Nephron progenitor cell (in vitro differentiated cells): ENCODE measurements at regions not wholly inside any gene's neighbourhood (a gene's known extent, or its start where the extent isn't known, plus 50 kb on each side); places are given as distances from the start of the nearest gene placed in this dataset.
"Not testable (repeated sequence)": the region's sequence is repeated elsewhere in the genome, so short reads cannot be mapped to it uniquely, and the experiment has no call there.

Source experiments
- DNase-seq: peaks from one replicate; pipeline ENCODE4 v3.0.0; 2021
- H3K27ac Mint-ChIP-seq: 2 replicates; pipeline ENCODE4 v1.8.0; 2021; ENCODE audit warnings: mild to moderate bottlenecking, moderate library complexity, mixed read lengths
- H3K27me3 Mint-ChIP-seq: 2 replicates; pipeline ENCODE4 v1.8.0; 2021; ENCODE audit warnings: mild to moderate bottlenecking, low read depth, mixed read lengths; ENCODE audit not compliant: poor library complexity
- H3K36me3 Mint-ChIP-seq: 2 replicates; pipeline ENCODE4 v1.8.0; 2021; ENCODE audit warnings: low read depth, mixed read lengths
- H3K4me1 Mint-ChIP-seq: 2 replicates; pipeline ENCODE4 v1.8.0; 2021; ENCODE audit warnings: mixed read lengths
- H3K4me3 Mint-ChIP-seq: 2 replicates; pipeline ENCODE4 v1.8.0; 2021; ENCODE audit warnings: mild to moderate bottlenecking, moderate library complexity, mixed read lengths
- H3K9me3 Mint-ChIP-seq: 2 replicates; pipeline ENCODE4 v1.8.0; 2021; ENCODE audit warnings: mild to moderate bottlenecking, moderate library complexity, mixed read lengths
- TF ChIP-seq, protein P1 (sequence below): fragments of 200-600 bp; sonication (generic); IDR thresholded peaks from 2 replicates; pipeline ENCODE4 v1.5.0; 2021; ENCODE audit warnings: antibody characterized with exemption

DNA sequence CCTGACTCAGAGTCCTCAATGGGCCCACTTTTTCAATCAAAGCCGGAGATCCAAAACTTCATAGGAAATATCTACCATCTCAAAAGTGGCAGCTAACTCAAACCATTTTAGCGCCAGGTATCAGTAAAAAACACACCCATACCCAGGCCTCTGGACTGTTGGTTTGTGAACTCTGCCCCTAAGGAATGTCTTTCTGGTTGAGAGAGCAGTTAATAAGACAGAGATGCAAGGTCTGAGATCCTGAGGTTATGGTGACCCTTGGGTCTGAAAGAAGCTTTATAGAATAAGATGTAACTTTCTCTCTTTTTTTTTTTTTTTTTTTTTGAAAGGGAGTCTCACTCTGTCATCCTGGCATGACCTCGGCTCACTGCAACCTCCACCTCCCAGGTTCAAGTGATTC, 350.5 kb downstream of the SOX9 start:
- no peak overlapping the region for H3K4me3 Mint-ChIP-seq
- H3K9me3 Mint-ChIP-seq = peaks cover 6% of the 10 kb centered on the region
- H3K27ac Mint-ChIP-seq = peak overlapping the region; percentile 84
- peaks cover 45% of the 10 kb centered on the region for H3K4me1 Mint-ChIP-seq
- TF ChIP-seq, protein P1, sequence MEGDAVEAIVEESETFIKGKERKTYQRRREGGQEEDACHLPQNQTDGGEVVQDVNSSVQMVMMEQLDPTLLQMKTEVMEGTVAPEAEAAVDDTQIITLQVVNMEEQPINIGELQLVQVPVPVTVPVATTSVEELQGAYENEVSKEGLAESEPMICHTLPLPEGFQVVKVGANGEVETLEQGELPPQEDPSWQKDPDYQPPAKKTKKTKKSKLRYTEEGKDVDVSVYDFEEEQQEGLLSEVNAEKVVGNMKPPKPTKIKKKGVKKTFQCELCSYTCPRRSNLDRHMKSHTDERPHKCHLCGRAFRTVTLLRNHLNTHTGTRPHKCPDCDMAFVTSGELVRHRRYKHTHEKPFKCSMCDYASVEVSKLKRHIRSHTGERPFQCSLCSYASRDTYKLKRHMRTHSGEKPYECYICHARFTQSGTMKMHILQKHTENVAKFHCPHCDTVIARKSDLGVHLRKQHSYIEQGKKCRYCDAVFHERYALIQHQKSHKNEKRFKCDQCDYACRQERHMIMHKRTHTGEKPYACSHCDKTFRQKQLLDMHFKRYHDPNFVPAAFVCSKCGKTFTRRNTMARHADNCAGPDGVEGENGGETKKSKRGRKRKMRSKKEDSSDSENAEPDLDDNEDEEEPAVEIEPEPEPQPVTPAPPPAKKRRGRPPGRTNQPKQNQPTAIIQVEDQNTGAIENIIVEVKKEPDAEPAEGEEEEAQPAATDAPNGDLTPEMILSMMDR = no peak
- DNase-seq = no peak
- H3K36me3 Mint-ChIP-seq = no peaks in the 10 kb centered on the region
- peaks cover 29% of the 10 kb centered on the region for H3K27me3 Mint-ChIP-seq

DNA sequence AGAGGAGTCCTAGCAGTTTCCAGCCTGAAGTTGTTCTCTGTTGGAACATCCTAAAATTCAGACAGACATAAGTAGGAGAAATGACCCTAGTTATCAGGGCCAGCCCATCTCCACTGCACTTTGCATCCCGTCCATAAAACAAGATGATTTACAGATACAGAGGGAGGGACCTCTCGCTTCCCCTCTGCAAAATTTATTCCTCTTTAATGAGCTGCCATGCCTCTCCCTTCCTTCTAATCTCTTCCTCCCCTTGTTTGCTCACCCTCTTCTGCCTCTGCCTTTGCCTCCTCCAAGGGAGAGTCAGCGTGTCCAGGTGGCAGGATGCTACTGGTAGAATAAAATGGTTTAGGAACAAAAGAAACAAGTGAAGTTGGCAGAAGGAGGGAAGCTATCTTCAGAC, 351.3 kb downstream of the SOX9 start:
- Mint-ChIP-seq H3K4me3 (peak overlapping the region; percentile 41), H3K27ac (peak overlapping the region; percentile 84), H3K4me1 (peaks cover 48% of the 10 kb centered on the region), H3K36me3 (no peaks in the 10 kb centered on the region), H3K9me3 (peaks cover 6% of the 10 kb centered on the region), H3K27me3 (peaks cover 27% of the 10 kb centered on the region)
- TF ChIP-seq, protein P1 = no peak
- no peak for DNase-seq

DNA sequence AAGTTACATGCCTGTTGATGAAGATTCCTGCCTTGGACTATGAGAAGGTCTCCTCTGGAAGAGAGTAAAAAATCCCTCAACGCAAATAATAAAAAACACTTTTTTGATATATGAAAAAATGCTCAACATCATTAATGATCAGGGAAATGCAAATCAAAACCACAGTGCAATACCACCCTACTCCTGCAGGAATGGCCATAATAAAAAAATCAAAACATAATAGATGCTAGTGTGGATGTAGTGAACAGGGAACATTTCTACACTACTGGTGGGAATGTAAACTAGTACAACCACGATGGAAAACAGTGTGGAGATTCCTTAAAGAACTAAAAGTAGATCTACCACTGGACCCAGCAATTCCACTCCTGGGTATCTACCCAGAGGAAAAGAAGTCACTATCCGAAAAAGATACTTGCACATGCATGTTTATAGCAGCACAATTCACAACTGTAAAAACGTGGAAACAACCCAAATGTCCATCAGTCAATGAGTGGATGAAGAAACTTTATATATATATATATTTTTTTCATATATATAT, 352.1 kb downstream of the SOX9 start:
- not testable (repeated sequence) for H3K4me3 Mint-ChIP-seq, DNase-seq, H3K9me3 Mint-ChIP-seq, H3K36me3 Mint-ChIP-seq
- Mint-ChIP-seq H3K4me1 (peaks cover 53% of the 10 kb centered on the region), H3K27me3 (peaks cover 28% of the 10 kb centered on the region), H3K27ac (peak overlapping the region; percentile 84)

GRCh38 chr17:72474243-72474642, 353.4 kb downstream of the SOX9 start:
- peaks cover 37% of the 10 kb centered on the region for H3K27me3 Mint-ChIP-seq
- no peak overlapping the region for H3K27ac Mint-ChIP-seq
- H3K9me3 Mint-ChIP-seq = peaks cover 6% of the 10 kb centered on the region
- DNase-seq = no peak
- peaks cover 53% of the 10 kb centered on the region for H3K4me1 Mint-ChIP-seq
- no peaks in the 10 kb centered on the region for H3K36me3 Mint-ChIP-seq
- H3K4me3 Mint-ChIP-seq = no peak overlapping the region
- TF ChIP-seq, protein P1 = no peak

- TF ChIP-seq, protein P1 = no peak
- Mint-ChIP-seq H3K4me1 (peaks cover 53% of the 10 kb centered on the region), H3K9me3 (peaks cover 6% of the 10 kb centered on the region), H3K36me3 (no peaks in the 10 kb centered on the region), H3K27me3 (peaks cover 43% of the 10 kb centered on the region), H3K4me3 (no peak overlapping the region), H3K27ac (peak overlapping the region; percentile 91)
- DNase-seq = no peak
These were observed 354.1 kb downstream of the SOX9 start for GRCh38 chr17:72474719-72475477.

- DNase-seq = no peak
- peaks cover 10% of the 10 kb centered on the region for H3K9me3 Mint-ChIP-seq
- H3K27me3 Mint-ChIP-seq = peaks cover 46% of the 10 kb centered on the region
- peak overlapping the region; percentile 51 for H3K27ac Mint-ChIP-seq
- peaks cover 50% of the 10 kb centered on the region for H3K4me1 Mint-ChIP-seq
- TF ChIP-seq, protein P1 = no peak
- H3K36me3 Mint-ChIP-seq = no peaks in the 10 kb centered on the region
- peak overlapping the region; percentile 53 for H3K4me3 Mint-ChIP-seq
These were observed 355.3 kb downstream of the SOX9 start for GRCh38 chr17:72476134-72476533.
